Activated CD4-positive, CD25-positive, alpha-beta regulatory T cell treated with anti-CD3 and anti-CD28 coated beads, Interleukin-2, amount 50 U/mL, for 16 hours (primary cell): ENCODE measurements at regions not wholly inside any gene's neighbourhood (a gene's known extent, or its start where the extent isn't known, plus 50 kb on each side); places are given as distances from the start of the nearest gene placed in this dataset.
"Not testable (repeated sequence)": the region's sequence is repeated elsewhere in the genome, so short reads cannot be mapped to it uniquely, and the experiment has no call there.

Experiments
- DNase-seq: peaks from one replicate; pipeline ENCODE4 v3.0.0-alpha.2; 2020; ENCODE audit warnings: low read depth, low spot score

- no peak for DNase-seq
Measured at GRCh38 chr12:28980436-28980835, 168.6 kb upstream of the FAR2 start.

- no peak for DNase-seq
Measured at GRCh38 chr12:28987538-28988324, 161.3 kb upstream of the FAR2 start.

GRCh38 chr12:28988325-28988704 is 160.8 kb upstream of the FAR2 start:
- no peak for DNase-seq

- DNase-seq = no peak
Measured at GRCh38 chr12:28991626-28992025, 157.5 kb upstream of the FAR2 start.

- DNase-seq = no peak
Measured at GRCh38 chr12:28993720-28994119, 155.4 kb upstream of the FAR2 start.

DNA sequence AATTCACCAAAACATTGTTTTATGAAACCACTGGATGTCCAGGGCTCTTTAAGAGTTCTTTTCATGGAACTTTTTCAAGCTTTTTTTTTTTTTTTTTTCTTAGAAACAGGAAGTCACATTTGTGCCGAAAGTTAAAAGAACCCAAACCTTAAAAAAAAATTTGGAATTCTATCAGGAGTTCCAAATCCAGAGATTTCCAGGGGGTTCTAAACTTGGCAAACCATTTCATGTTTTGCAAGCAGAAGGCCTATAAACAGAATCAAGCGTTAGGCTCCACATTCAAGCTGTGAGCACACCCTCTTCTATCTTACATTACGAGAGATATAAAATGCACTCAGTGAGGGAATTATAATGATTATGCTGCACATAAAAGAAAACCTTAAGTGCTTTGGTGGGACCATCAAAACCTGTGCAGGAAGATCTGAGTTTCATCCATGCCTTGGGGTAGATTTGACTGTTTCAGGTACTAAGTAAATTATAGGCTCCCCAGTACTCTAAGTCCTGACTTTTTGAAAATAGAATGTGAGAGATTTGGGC is 154.8 kb upstream of the FAR2 start:
- DNase-seq = no peak

- DNase-seq = no peak
Measured at GRCh38 chr12:28996688-28997087, 152.4 kb upstream of the FAR2 start.

DNA sequence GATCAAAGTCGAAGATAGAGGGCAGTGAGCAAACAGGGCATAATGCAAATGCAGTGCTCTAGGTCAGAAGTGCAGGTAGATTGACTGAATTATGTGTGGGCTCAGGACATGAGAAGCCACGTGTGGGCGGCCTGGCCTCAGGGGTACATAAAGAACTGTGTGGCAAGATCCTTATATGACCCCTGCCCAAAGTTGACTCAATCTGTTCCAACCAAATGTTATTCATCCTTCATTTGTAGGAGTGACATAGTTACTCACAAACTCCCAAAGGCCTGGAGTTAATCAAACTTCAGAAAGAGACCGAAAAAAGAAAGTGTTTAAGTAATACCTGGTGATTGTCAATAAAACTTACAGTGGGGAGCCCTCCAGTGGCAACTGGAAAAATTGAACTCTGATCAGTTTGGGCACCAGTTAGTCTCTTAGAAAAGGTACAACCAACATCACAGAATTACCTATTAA is 150.4 kb upstream of the FAR2 start:
- no peak for DNase-seq

GRCh38 chr12:29004066-29004935 is 144.8 kb upstream of the FAR2 start:
- DNase-seq = no peak

DNA sequence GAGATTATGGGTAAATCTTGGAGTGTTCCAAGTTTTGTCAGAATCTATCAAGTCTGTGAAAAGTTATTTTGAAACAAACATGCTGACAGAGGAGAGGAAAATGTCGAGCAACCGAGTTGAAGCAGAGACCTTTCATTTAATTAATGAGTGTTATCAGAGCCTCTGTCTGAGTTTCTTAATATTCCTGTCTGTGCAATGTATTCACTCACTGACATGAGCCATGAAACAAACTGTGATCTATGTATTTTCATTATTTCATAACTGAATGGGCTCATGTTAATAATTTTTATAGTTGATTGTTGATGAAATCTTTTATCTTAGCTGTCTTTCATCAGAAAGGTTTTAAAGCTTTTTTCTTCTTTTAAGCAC is 144.2 kb upstream of the FAR2 start:
- DNase-seq = no peak

DNA sequence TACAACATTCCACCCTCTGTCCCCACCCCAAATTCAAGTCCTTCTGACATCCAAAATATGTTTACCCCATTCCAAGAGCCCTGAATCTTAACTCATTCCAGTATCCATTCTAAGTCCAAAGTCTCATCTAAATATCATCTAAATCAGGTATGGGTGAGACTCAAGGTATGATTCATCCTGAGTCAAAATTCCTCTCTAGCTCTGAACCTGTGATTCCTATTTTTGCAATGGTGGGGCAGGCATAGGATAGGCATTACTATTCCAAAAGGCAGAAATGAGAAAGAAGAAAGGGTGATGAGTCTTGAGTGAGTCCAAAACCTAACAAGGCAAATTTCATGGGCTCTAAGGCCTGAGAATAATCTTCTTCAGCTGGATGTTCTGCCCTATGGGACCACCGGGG is 140.3 kb upstream of the FAR2 start:
- no peak for DNase-seq

GRCh38 chr12:29012673-29013072 is 136.4 kb upstream of the FAR2 start:
- DNase-seq = no peak

- not testable (repeated sequence) for DNase-seq
Measured at GRCh38 chr12:29017532-29017931, 131.5 kb upstream of the FAR2 start.

DNA sequence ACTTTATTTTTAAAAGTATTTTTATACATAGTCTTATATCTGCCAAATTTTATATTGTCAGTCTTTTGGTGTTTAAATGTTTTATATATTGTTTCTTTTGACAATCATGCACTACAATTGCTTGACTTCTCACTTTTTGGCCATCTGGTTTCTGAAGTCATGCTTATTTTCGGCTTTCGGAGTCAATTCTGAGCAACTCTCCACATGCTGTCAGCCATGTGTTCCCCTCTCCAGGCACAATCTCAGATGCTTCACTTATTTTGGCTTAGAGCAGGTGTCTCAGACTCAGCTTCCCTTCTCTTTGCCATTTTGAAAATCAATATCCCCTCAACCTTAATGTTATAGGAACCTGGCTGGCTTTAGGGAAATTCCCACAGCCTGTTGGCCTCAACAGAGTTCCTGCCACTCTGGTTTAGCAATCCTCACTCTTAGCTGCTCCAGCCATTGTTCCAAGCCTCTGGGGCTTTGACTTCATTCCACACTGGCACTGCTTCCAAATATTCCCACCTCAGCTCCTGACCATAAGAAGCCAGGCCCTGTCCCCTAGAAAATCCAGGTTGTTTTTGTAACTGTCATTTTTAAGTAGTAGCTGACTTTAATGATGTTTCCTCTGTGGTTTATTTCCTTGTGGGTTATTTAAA is 125.5 kb upstream of the FAR2 start:
- DNase-seq = no peak

DNA sequence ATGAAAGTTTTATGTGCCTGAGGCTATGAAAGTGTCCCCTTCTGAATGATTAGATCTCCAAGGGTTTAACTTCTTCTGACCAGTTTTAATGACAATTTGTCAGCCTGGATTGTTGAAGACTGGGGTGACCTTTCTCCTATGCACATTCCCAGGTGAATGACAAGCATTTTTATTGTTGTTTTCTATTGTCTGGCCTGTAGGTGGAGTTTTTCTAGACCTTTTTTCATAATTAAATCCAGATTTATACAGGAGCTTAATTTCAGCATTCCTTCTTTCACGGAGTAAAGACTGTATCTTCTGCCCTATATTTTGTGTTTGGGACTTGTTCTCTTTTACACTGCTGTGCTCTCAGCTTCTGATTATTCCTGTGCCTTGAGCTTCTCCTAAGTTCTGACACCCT is 125.0 kb upstream of the FAR2 start:
- DNase-seq = no peak

GRCh38 chr12:29025937-29026336 is 123.1 kb upstream of the FAR2 start:
- no peak for DNase-seq

DNA sequence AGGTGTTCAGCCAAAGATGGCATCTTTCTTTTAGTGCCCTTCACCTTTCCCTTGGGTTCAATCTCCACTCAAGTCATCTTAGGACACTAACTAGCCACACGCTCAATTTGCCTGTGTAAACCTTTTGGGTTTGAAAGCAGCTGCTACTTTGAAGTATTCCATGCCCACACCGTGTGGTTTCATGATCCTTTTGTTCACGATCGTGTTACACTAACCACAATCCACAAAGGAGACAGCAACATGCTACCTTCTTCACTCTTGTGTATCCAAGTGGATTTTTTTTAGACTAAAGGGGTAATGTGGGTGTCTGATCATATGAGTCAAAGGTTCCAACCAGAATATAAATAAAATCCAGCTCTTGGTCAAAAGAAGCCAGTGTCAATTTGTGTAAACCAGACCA is 122.7 kb upstream of the FAR2 start:
- DNase-seq = no peak

DNA sequence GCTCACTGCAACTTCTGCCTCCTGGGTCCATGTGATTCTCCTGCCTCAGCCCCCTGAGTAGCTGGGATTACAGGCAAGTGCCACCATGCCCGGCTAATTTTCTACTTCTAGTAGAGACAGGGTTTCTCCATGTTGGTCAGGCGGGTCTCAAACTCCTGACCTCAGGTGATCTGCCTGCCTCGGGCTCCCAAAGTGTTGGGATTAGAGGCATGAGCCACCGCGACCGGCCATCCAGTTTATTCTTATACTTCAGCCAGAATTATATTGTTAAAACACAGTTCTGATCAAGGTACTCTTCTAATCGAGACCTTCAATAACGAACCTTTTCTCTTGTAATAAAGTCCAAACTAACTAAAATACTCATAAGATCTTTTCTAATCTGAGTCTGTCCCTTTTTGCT is 119.6 kb upstream of the FAR2 start:
- not testable (repeated sequence) for DNase-seq

DNA sequence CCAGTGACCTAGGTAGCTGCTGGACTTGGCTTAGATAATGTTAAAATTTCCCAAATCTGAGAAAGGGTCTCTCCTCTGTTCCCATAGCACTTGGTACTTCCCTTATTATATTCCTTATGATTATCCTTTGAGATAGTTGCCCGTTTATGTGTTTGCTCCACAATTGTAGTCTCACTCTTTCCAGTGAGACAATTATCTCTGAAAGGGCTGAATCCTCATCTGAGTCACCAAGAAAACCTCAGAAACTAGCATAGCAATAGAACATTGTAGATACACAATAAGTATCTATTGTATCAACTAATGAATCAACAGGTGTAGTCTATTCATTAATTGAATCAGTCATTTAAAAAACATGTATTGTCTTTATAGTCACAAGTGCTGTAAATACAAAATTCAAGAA is 119.1 kb upstream of the FAR2 start:
- DNase-seq = no peak

- DNase-seq = no peak
Measured at GRCh38 chr12:29032446-29032845, 116.6 kb upstream of the FAR2 start.

GRCh38 chr12:29033519-29033918 is 115.6 kb upstream of the FAR2 start:
- no peak for DNase-seq

- no peak for DNase-seq
Measured at GRCh38 chr12:29035112-29035511, 114.0 kb upstream of the FAR2 start.
